RWPE2 (cell line): ENCODE measurements at regions not wholly inside any gene's neighbourhood (a gene's known extent, or its start where the extent isn't known, plus 50 kb on each side); places are given as distances from the start of the nearest gene placed in this dataset.

ENCODE experiments used
- ATAC-seq: fragments of 200-7000 bp; cut with Tn5 transposase; 3 replicates; pipeline ENCODE4 v1.9.1; 2021; ENCODE audit warnings: low read depth
- DNase-seq: peaks from one replicate; pipeline ENCODE4 v3.0.0-alpha.2; 2020; ENCODE audit warnings: low spot score
- H3K27ac ChIP-seq: fragments of 450-650 bp; 2 replicates; pipeline ENCODE4 v1.5.1; 2017; ENCODE audit warnings: mild to moderate bottlenecking; ENCODE audit not compliant: poor library complexity, severe bottlenecking
- H3K27me3 ChIP-seq: fragments of 250-450 bp; sonication (Bioruptor Pico); 2 replicates; pipeline ENCODE4 v1.5.1; 2021; ENCODE audit warnings: mild to moderate bottlenecking, moderate library complexity; ENCODE audit not compliant: insufficient read depth, poor library complexity, severe bottlenecking
- H3K36me3 ChIP-seq: fragments of 250-450 bp; sonication (Bioruptor Pico); 2 replicates; pipeline ENCODE4 v1.5.1; 2020; ENCODE audit warnings: low read depth, mild to moderate bottlenecking, moderate library complexity
- H3K4me1 ChIP-seq: fragments of 250-450 bp; sonication (Bioruptor Pico); 2 replicates; pipeline ENCODE4 v1.5.1; 2021; ENCODE audit warnings: mild to moderate bottlenecking, moderate library complexity; ENCODE audit not compliant: insufficient read depth, poor library complexity, severe bottlenecking
- H3K4me3 ChIP-seq: fragments of 250-450 bp; sonication (Bioruptor Pico); 2 replicates; pipeline ENCODE4 v1.5.1; 2021; ENCODE audit warnings: mild to moderate bottlenecking, moderate library complexity; ENCODE audit not compliant: severe bottlenecking
- H3K9me3 ChIP-seq: fragments of 250-450 bp; sonication (Bioruptor Pico); 2 replicates; pipeline ENCODE4 v1.5.1; 2021; ENCODE audit warnings: mild to moderate bottlenecking, moderate library complexity; ENCODE audit not compliant: severe bottlenecking
- CTCF ChIP-seq: fragments of 450-650 bp; IDR thresholded peaks from one replicate; pipeline ENCODE4 v1.5.1; 2017; ENCODE audit warnings: mild to moderate bottlenecking, moderate library complexity; ENCODE audit not compliant: poor library complexity, severe bottlenecking

- DNase-seq = no peak
- Histone ChIP-seq H3K4me3 (no peak overlapping the region), H3K27me3 (no peaks in the 10 kb centered on the region), H3K27ac (no peak overlapping the region), H3K36me3 (peaks cover 71% of the 10 kb centered on the region), H3K9me3 (no peaks in the 10 kb centered on the region), H3K4me1 (peaks cover 14% of the 10 kb centered on the region)
- no peak for TF ChIP-seq CTCF
- ATAC-seq = no peak; the same call in 2 of the 3 replicates
Observed at GRCh38 chr7:130950741-130951140, 216.7 kb upstream of the KLF14 start.

GRCh38 chr7:130951303-130951975 lies 217.4 kb upstream of the KLF14 start:
- peaks cover 9% of the 10 kb centered on the region for H3K4me1 ChIP-seq
- H3K36me3 ChIP-seq = peaks cover 71% of the 10 kb centered on the region
- peak; percentile 13; the same call in 1 of the 3 replicates for ATAC-seq

GRCh38 chr7:130951976-130952876 lies 218.2 kb upstream of the KLF14 start:
- H3K27ac ChIP-seq = no peak overlapping the region
- TF ChIP-seq CTCF = no peak
- no peak for ATAC-seq

More at GRCh38 chr7:130951303-130951975, 217.4 kb upstream of the KLF14 start:
- Histone ChIP-seq H3K9me3 (no peaks in the 10 kb centered on the region), H3K27me3 (no peaks in the 10 kb centered on the region), H3K27ac (no peak overlapping the region), H3K4me3 (no peak overlapping the region)
- no peak for DNase-seq
- no peak for TF ChIP-seq CTCF

GRCh38 chr7:130953196-130953595 lies 219.2 kb upstream of the KLF14 start:
- no peak overlapping the region for H3K4me3 ChIP-seq
- H3K27me3 ChIP-seq = no peaks in the 10 kb centered on the region
- peaks cover 73% of the 10 kb centered on the region for H3K36me3 ChIP-seq
- H3K9me3 ChIP-seq = no peaks in the 10 kb centered on the region
- no peak for TF ChIP-seq CTCF
- no peak for ATAC-seq
- DNase-seq = no peak
- no peak overlapping the region for H3K27ac ChIP-seq
- peaks cover 6% of the 10 kb centered on the region for H3K4me1 ChIP-seq

More at GRCh38 chr7:130951976-130952876, 218.2 kb upstream of the KLF14 start:
- DNase-seq = no peak
- no peaks in the 10 kb centered on the region for H3K9me3 ChIP-seq
- H3K4me3 ChIP-seq = no peak overlapping the region
- peaks cover 8% of the 10 kb centered on the region for H3K4me1 ChIP-seq
- peaks cover 70% of the 10 kb centered on the region for H3K36me3 ChIP-seq
- no peaks in the 10 kb centered on the region for H3K27me3 ChIP-seq
